Femur (tissue), 1 donor: ENCODE measurements at regions not wholly inside any gene's neighbourhood (a gene's known extent, or its start where the extent isn't known, plus 50 kb on each side); places are given as distances from the start of the nearest gene placed in this dataset.
"Not testable (repeated sequence)": the region's sequence is repeated elsewhere in the genome, so short reads cannot be mapped to it uniquely, and the experiment has no call there.

ENCODE experiments used
- DNase-seq: peaks from one replicate; pipeline ENCODE4 v3.0.0-alpha.2; 2017

GRCh38 chr1:196366-196765 lies 255.1 kb downstream of the OR4F29 start:
- DNase-seq: not testable (repeated sequence)

GRCh38 chr1:191296-192049 lies 260.0 kb downstream of the OR4F29 start:
- peak; percentile 29 for DNase-seq

- DNase-seq: not testable (repeated sequence)
These were observed 260.8 kb downstream of the OR4F29 start for GRCh38 chr1:190678-191077.

GRCh38 chr1:189915-190314 lies 261.6 kb downstream of the OR4F29 start:
- not testable (repeated sequence) for DNase-seq

- not testable (repeated sequence) for DNase-seq
These were observed 262.2 kb downstream of the OR4F29 start for GRCh38 chr1:189270-189669.

- DNase-seq: not testable (repeated sequence)
These were observed 264.2 kb downstream of the OR4F29 start for GRCh38 chr1:187298-187697.

- not testable (repeated sequence) for DNase-seq
These were observed 264.8 kb downstream of the OR4F29 start for GRCh38 chr1:186691-187131.

GRCh38 chr1:186223-186622 lies 265.3 kb downstream of the OR4F29 start:
- DNase-seq: not testable (repeated sequence)

- DNase-seq: not testable (repeated sequence)
These were observed 266.0 kb downstream of the OR4F29 start for GRCh38 chr1:185526-185925.

GRCh38 chr1:184336-184686 lies 267.2 kb downstream of the OR4F29 start:
- DNase-seq: not testable (repeated sequence)

- DNase-seq: not testable (repeated sequence)
These were observed 267.7 kb downstream of the OR4F29 start for GRCh38 chr1:183620-184335.

GRCh38 chr1:183081-183480 lies 268.4 kb downstream of the OR4F29 start:
- not testable (repeated sequence) for DNase-seq

- not testable (repeated sequence) for DNase-seq
These were observed 268.8 kb downstream of the OR4F29 start for GRCh38 chr1:182631-183030.

- DNase-seq: peak; percentile 88
These were observed 269.9 kb downstream of the OR4F29 start for GRCh38 chr1:181247-182216.

GRCh38 chr1:180749-181205 lies 270.7 kb downstream of the OR4F29 start:
- not testable (repeated sequence) for DNase-seq

- not testable (repeated sequence) for DNase-seq
These were observed 312.6 kb downstream of the OR4F29 start for GRCh38 chr1:138842-139241.

- DNase-seq: not testable (repeated sequence)
These were observed 313.8 kb downstream of the OR4F29 start for GRCh38 chr1:137664-138063.

GRCh38 chr1:136344-136932 lies 315.0 kb downstream of the OR4F29 start:
- DNase-seq: not testable (repeated sequence)

- not testable (repeated sequence) for DNase-seq
These were observed 316.5 kb downstream of the OR4F29 start for GRCh38 chr1:134936-135335.

- DNase-seq: not testable (repeated sequence)
These were observed 333.0 kb downstream of the OR4F29 start for GRCh38 chr1:118440-118839.

- not testable (repeated sequence) for DNase-seq
These were observed 335.9 kb downstream of the OR4F29 start for GRCh38 chr1:115534-115933.

- DNase-seq: not testable (repeated sequence)
These were observed 346.7 kb downstream of the OR4F29 start for GRCh38 chr1:104776-105175.
